WTC11 (cell line): ENCODE measurements at regions not wholly inside any gene's neighbourhood (a gene's known extent, or its start where the extent isn't known, plus 50 kb on each side); places are given as distances from the start of the nearest gene placed in this dataset.
"Not testable (repeated sequence)": the region's sequence is repeated elsewhere in the genome, so short reads cannot be mapped to it uniquely, and the experiment has no call there.

Source experiments
- ATAC-seq: fragments of 200-7000 bp; cut with Tn5 transposase; 2 replicates; pipeline ENCODE4 v1.10.0; 2021; ENCODE audit warnings: mild to moderate bottlenecking, moderate library complexity
- CTCF ChIA-PET: fragments of 300-600 bp; sonication (Branson Sonifier 250); formaldehyde crosslinking; loops from one replicate; lab custom pipeline; 2021; ENCODE audit warnings: antibody characterized with exemption; lab: Charles Lee
- POLR2A ChIA-PET: fragments of 350-600 bp; sonication (Branson Sonifier 250); formaldehyde crosslinking; loops from one replicate; lab custom pipeline; 2021; ENCODE audit warnings: antibody characterized with exemption; lab: Charles Lee
- DNase-seq: peaks from one replicate; pipeline ENCODE4 v3.0.0; 2021; ENCODE audit warnings: low spot score
- H3K27ac Mint-ChIP-seq: 2 replicates; pipeline ENCODE4 v1.8.0; 2021; ENCODE audit warnings: mixed read lengths
- H3K27me3 Mint-ChIP-seq: 2 replicates; pipeline ENCODE4 v1.8.0; 2021; ENCODE audit warnings: low read depth, mild to moderate bottlenecking, moderate library complexity, mixed read lengths
- H3K36me3 Mint-ChIP-seq: 2 replicates; pipeline ENCODE4 v1.8.0; 2021; ENCODE audit warnings: mixed read lengths
- H3K4me1 Mint-ChIP-seq: 2 replicates; pipeline ENCODE4 v1.8.0; 2022; ENCODE audit warnings: mixed read lengths
- H3K4me3 Mint-ChIP-seq: 2 replicates; pipeline ENCODE4 v1.8.0; 2021; ENCODE audit warnings: mild to moderate bottlenecking, moderate library complexity, mixed read lengths
- H3K9me3 Mint-ChIP-seq: 2 replicates; pipeline ENCODE4 v1.8.0; 2021; ENCODE audit warnings: mixed read lengths
- FOXP1 ChIP-seq: sonication (generic); formaldehyde crosslinking; IDR thresholded peaks from 2 replicates; pipeline ENCODE4 v1.8.0; 2022; ENCODE audit warnings: missing genetic modification reagents, mild to moderate bottlenecking, moderate library complexity, borderline replicate concordance
- NFYB ChIP-seq: sonication (generic); formaldehyde crosslinking; conservative IDR thresholded peaks from 2 replicates; pipeline ENCODE4 v1.8.0; 2022; ENCODE audit warnings: low read depth, missing genetic modification reagents
- OVOL2 ChIP-seq: fragments of 250-450 bp; sonication (Bioruptor Pico); IDR thresholded peaks from 2 replicates; pipeline ENCODE4 v1.9.0; 2021; ENCODE audit warnings: mild to moderate bottlenecking, borderline replicate concordance
- RELA ChIP-seq: sonication (generic); formaldehyde crosslinking; IDR thresholded peaks from 2 replicates; pipeline ENCODE4 v1.8.1; 2022; ENCODE audit warnings: missing genetic modification reagents, mild to moderate bottlenecking, borderline replicate concordance
- SP1 ChIP-seq: sonication (generic); formaldehyde crosslinking; conservative IDR thresholded peaks from 2 replicates; pipeline ENCODE4 v1.8.1; 2022; ENCODE audit warnings: missing genetic modification reagents
- TEAD4 ChIP-seq: sonication (generic); formaldehyde crosslinking; IDR thresholded peaks from 2 replicates; pipeline ENCODE4 v1.8.0; 2022; ENCODE audit warnings: mild to moderate bottlenecking, missing genetic modification reagents
- ZNF138 ChIP-seq: sonication (generic); formaldehyde crosslinking; conservative IDR thresholded peaks from 2 replicates; pipeline ENCODE4 v1.8.1; 2022; ENCODE audit warnings: mild to moderate bottlenecking, moderate library complexity, missing genetic modification reagents
- TF ChIP-seq, protein P1 (sequence below): sonication (generic); formaldehyde crosslinking; IDR thresholded peaks from 2 replicates; pipeline ENCODE4 v1.8.1; 2022; ENCODE audit warnings: mild to moderate bottlenecking, missing genetic modification reagents, moderate library complexity, borderline replicate concordance
- TF ChIP-seq, protein P2 (sequence below): sonication (generic); formaldehyde crosslinking; IDR thresholded peaks from 2 replicates; pipeline ENCODE4 v1.8.0; 2022; ENCODE audit warnings: mild to moderate bottlenecking, missing genetic modification reagents
- TF ChIP-seq, protein P3 (sequence below): fragments of 250-450 bp; sonication (Bioruptor Pico); IDR thresholded peaks from 2 replicates; pipeline ENCODE4 v1.9.0; 2021; ENCODE audit warnings: moderate library complexity, mild to moderate bottlenecking, inconsistent platforms, borderline replicate concordance
- TF ChIP-seq, protein P4 (sequence below): sonication (generic); formaldehyde crosslinking; IDR thresholded peaks from 2 replicates; pipeline ENCODE4 v1.8.0; 2023; ENCODE audit warnings: missing genetic modification reagents
- TF ChIP-seq, protein P5 (sequence below): sonication (generic); formaldehyde crosslinking; IDR thresholded peaks from 2 replicates; pipeline ENCODE4 v1.8.1; 2023; ENCODE audit warnings: mild to moderate bottlenecking, missing genetic modification reagents, borderline replicate concordance

DNA sequence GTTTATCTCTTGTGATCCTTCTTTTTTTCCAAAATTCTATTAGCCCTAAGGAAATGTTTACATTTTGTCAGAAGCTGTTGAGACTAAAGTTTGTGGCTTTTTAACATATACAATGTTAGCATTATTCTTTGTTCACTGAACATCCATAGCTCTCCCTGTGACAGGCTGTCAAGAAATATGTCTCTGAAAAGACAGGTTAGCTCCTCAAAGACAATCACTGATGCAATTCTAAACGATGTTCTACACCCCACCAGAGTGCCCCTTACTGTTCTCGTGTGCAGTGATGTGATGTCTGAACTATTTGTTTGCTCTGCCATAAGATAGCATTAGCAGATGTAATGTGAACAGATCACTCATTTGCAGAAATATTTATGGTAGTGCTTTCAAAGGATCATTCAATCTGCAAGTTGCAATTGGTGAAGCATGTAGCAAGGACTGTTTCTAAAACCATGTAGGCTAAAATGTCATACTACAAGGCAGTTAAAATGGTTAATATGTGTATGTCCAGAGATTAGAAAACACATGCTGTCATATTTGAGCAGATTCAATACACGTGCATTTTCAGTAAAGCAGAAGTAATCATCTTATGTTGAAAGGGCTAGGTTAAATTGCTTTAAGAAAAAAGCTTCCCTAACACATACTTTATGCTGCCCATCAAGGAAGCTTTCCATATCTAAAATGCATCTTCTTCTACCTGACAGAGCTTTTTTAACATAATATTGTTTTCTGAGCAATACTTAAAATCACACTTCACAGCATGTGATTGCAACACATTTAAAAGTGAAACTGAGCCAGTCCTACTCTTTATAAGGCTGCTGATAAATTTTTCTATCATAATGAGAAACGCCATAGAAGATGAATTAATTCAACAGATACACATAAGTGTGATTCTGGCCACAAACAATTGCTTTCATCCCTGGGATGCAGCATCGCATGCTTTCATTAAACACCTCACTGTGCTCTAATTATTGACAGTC is 285.7 kb upstream of the UBE2E3 start:
- H3K4me3 Mint-ChIP-seq, result no peak overlapping the region
- H3K9me3 Mint-ChIP-seq, result no peaks in the 10 kb centered on the region
- no peaks in the 10 kb centered on the region for H3K27me3 Mint-ChIP-seq
- DNase-seq, result no peak
- H3K36me3 Mint-ChIP-seq, result no peaks in the 10 kb centered on the region
- ChIA-PET CTCF (no interaction called here), POLR2A (no interaction called here)
- no peak for ATAC-seq
- no peak for TF ChIP-seq FOXP1 (CRISPR knock-in tag)
- H3K4me1 Mint-ChIP-seq, result no peaks in the 10 kb centered on the region
- H3K27ac Mint-ChIP-seq, result no peak overlapping the region

DNA sequence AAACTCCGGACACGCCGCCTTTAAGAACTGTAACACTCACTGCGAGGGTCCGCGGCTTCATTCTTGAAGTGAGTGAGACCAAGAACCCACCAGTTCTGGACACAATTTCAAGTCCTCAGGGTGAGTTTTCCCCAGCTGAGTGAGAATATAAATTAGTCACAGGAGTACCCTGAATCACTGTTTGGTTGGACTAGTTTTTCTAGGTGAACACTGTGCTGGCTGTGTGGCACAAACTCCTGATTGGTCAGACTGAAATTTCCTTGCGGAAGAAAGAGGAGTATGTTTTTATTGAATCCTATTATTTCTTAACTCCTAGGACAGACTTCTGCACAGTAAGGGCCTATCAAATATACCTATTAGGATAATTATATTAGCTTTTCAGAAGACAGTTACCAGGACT is 288.1 kb upstream of the UBE2E3 start:
- Mint-ChIP-seq H3K27ac (no peak overlapping the region), H3K4me1 (no peaks in the 10 kb centered on the region), H3K9me3 (no peaks in the 10 kb centered on the region), H3K4me3 (no peak overlapping the region), H3K36me3 (no peaks in the 10 kb centered on the region), H3K27me3 (no peaks in the 10 kb centered on the region)
- no peak for TF ChIP-seq OVOL2 (CRISPR knock-in tag)
- no peak for TF ChIP-seq FOXP1 (CRISPR knock-in tag)
- TF ChIP-seq, protein P1, sequence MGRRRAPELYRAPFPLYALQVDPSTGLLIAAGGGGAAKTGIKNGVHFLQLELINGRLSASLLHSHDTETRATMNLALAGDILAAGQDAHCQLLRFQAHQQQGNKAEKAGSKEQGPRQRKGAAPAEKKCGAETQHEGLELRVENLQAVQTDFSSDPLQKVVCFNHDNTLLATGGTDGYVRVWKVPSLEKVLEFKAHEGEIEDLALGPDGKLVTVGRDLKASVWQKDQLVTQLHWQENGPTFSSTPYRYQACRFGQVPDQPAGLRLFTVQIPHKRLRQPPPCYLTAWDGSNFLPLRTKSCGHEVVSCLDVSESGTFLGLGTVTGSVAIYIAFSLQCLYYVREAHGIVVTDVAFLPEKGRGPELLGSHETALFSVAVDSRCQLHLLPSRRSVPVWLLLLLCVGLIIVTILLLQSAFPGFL (CRISPR knock-in tag), result no peak
- TF ChIP-seq, protein P2, sequence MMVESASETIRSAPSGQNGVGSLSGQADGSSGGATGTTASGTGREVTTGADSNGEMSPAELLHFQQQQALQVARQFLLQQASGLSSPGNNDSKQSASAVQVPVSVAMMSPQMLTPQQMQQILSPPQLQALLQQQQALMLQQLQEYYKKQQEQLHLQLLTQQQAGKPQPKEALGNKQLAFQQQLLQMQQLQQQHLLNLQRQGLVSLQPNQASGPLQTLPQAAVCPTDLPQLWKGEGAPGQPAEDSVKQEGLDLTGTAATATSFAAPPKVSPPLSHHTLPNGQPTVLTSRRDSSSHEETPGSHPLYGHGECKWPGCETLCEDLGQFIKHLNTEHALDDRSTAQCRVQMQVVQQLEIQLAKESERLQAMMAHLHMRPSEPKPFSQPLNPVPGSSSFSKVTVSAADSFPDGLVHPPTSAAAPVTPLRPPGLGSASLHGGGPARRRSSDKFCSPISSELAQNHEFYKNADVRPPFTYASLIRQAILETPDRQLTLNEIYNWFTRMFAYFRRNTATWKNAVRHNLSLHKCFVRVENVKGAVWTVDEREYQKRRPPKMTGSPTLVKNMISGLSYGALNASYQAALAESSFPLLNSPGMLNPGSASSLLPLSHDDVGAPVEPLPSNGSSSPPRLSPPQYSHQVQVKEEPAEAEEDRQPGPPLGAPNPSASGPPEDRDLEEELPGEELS (CRISPR knock-in tag), result no peak
- no peak for TF ChIP-seq TEAD4 (CRISPR knock-in tag)
- DNase-seq (no peak), ATAC-seq (no peak)
- CTCF ChIA-PET, result interaction anchor here (1.2 kb wide), 1 partner anchor 41 kb away, joined by 3 read pairs; no protein-coding TSS in a partner anchor
- POLR2A ChIA-PET, result no interaction called here

DNA sequence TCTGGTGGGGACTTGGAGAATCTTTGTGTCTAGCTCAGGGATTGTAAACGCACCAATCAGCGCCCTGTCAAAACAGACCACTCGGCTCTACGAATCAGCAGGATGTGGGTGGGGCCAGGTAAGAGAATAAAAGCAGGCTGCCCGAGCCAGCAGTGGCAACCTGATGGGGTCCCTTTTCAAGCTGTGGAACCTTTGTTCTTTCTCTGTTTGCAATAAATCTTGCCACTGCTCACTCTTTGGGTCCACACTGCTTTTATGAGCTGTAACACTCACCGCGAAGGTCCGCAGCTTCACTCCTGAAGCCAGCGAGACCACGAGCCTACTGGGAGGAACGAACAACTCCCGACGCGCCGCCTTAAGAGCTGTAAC is 288.6 kb upstream of the UBE2E3 start:
- ATAC-seq, DNase-seq, H3K4me3 Mint-ChIP-seq, H3K27ac Mint-ChIP-seq, POLR2A ChIA-PET, H3K9me3 Mint-ChIP-seq, H3K27me3 Mint-ChIP-seq, H3K4me1 Mint-ChIP-seq, H3K36me3 Mint-ChIP-seq: not testable (repeated sequence)
- CTCF ChIA-PET, result interaction anchor here (0.8 to 1.2 kb wide), 2 partner anchors 12 to 41 kb away, joined by 3 read pairs; no protein-coding TSS in a partner anchor

DNA sequence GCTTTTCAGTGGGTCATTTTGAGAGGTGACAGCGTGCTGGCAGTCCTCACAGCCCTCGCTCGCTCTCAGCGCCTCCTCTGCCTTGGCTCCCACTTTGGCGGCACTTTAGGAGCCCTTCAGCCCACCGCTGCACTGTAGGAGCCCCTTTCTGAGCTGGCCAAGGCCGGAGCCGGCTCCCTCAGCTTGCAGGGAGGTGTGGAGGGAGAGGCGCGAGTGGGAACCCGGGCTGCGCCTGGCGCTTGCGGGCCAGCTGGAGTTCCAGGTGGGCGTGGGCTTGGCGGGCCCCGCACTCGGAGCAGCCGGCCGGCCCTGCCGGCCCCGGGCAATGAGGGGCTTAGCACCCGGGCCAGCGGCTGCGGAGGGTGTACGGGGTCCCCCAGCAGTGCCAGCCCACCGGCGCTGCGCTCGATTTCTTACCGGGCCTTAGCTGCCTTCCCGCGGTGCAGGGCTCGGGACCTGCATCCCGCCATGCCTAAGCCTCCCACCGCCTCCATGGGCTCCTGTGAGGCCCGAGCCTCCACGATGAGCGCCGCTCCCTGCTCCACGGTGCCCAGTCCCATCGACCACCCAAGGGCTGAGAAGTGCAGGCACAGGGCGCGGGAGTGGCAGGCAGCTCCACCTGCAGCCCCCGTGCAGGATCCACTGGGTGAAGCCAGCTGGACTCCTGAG is 289.1 kb upstream of the UBE2E3 start:
- H3K27me3 Mint-ChIP-seq, H3K4me1 Mint-ChIP-seq, H3K4me3 Mint-ChIP-seq, H3K27ac Mint-ChIP-seq, DNase-seq, POLR2A ChIA-PET, H3K9me3 Mint-ChIP-seq, ATAC-seq, H3K36me3 Mint-ChIP-seq: not testable (repeated sequence)
- CTCF ChIA-PET, result interaction anchor here (0.8 to 1.2 kb wide), 2 partner anchors 12 to 42 kb away, joined by 3 read pairs; no protein-coding TSS in a partner anchor

DNA sequence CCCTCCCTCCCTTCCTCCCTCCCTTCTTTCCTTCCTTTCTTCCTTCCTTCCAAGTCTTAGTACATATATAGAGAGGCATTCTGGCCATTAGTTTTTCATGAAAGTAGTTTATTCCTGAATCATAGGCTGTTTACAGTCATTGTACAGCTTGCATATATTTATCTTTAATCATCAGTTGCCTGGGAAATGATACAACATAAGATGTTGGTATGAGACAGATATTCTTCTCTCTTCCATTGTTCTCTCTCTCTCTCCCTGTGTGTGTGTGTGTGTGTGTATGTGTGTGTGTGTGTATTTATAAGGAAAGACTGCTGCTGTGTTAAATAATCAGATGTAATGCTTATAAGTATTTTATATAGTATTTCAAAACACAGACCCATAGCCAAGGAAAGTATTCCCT is 289.8 kb upstream of the UBE2E3 start:
- CTCF ChIA-PET, result no interaction called here
- H3K9me3 Mint-ChIP-seq, result no peaks in the 10 kb centered on the region
- POLR2A ChIA-PET, result no interaction called here
- peaks cover 5% of the 10 kb centered on the region for H3K4me1 Mint-ChIP-seq
- ATAC-seq (no peak), DNase-seq (no peak)
- H3K27ac Mint-ChIP-seq, result no peak overlapping the region
- H3K4me3 Mint-ChIP-seq, result no peak overlapping the region
- no peaks in the 10 kb centered on the region for H3K27me3 Mint-ChIP-seq
- no peaks in the 10 kb centered on the region for H3K36me3 Mint-ChIP-seq
- TF ChIP-seq, protein P3, sequence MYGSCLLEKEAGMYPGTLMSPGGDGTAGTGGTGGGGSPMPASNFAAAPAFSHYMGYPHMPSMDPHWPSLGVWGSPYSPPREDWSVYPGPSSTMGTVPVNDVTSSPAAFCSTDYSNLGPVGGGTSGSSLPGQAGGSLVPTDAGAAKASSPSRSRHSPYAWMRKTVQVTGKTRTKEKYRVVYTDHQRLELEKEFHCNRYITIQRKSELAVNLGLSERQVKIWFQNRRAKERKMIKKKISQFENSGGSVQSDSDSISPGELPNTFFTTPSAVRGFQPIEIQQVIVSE, result no peak
- TF ChIP-seq NFYB (CRISPR knock-in tag), result no peak
- TF ChIP-seq, protein P4, sequence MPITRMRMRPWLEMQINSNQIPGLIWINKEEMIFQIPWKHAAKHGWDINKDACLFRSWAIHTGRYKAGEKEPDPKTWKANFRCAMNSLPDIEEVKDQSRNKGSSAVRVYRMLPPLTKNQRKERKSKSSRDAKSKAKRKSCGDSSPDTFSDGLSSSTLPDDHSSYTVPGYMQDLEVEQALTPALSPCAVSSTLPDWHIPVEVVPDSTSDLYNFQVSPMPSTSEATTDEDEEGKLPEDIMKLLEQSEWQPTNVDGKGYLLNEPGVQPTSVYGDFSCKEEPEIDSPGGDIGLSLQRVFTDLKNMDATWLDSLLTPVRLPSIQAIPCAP (CRISPR knock-in tag), result no peak
- TF ChIP-seq, protein P5, sequence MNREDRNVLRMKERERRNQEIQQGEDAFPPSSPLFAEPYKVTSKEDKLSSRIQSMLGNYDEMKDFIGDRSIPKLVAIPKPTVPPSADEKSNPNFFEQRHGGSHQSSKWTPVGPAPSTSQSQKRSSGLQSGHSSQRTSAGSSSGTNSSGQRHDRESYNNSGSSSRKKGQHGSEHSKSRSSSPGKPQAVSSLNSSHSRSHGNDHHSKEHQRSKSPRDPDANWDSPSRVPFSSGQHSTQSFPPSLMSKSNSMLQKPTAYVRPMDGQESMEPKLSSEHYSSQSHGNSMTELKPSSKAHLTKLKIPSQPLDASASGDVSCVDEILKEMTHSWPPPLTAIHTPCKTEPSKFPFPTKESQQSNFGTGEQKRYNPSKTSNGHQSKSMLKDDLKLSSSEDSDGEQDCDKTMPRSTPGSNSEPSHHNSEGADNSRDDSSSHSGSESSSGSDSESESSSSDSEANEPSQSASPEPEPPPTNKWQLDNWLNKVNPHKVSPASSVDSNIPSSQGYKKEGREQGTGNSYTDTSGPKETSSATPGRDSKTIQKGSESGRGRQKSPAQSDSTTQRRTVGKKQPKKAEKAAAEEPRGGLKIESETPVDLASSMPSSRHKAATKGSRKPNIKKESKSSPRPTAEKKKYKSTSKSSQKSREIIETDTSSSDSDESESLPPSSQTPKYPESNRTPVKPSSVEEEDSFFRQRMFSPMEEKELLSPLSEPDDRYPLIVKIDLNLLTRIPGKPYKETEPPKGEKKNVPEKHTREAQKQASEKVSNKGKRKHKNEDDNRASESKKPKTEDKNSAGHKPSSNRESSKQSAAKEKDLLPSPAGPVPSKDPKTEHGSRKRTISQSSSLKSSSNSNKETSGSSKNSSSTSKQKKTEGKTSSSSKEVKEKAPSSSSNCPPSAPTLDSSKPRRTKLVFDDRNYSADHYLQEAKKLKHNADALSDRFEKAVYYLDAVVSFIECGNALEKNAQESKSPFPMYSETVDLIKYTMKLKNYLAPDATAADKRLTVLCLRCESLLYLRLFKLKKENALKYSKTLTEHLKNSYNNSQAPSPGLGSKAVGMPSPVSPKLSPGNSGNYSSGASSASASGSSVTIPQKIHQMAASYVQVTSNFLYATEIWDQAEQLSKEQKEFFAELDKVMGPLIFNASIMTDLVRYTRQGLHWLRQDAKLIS (CRISPR knock-in tag), result no peak
- TF ChIP-seq RELA (CRISPR knock-in tag), result no peak
- TF ChIP-seq ZNF138 (CRISPR knock-in tag), result no peak
- TF ChIP-seq SP1 (CRISPR knock-in tag), result no peak
